ENCODE measurements at regions not wholly inside any gene's neighbourhood (a gene's known extent, or its start where the extent isn't known, plus 50 kb on each side); places are given as distances from the start of the nearest gene placed in this dataset.

- no peak for TF ChIP-seq CTCF (IDR thresholded peaks at IDR 0.05; ENCODE audit: low read depth, low read length)
- Histone ChIP-seq H3K36me3 (no peaks in the 10 kb centered on the region), H3K9me3 (ENCODE audit: low read depth) (no peaks in the 10 kb centered on the region), H3K27ac (no peak overlapping the region), H3K27me3 (no peaks in the 10 kb centered on the region), H3K4me1 (ENCODE audit: low read depth) (no peaks in the 10 kb centered on the region), H3K4me3 (no peak overlapping the region)
- DNase-seq (ENCODE audit: low read depth in 1 of 2, low spot score in 1 of 2): no peak
Measured at GRCh38 chr13:61188057-61188456, 227.6 kb downstream of the PCDH20 start.

GRCh38 chr13:61187471-61187870 lies 228.2 kb downstream of the PCDH20 start:
- no peaks in the 10 kb centered on the region for H3K36me3 ChIP-seq
- H3K4me1 ChIP-seq (ENCODE audit: low read depth): no peaks in the 10 kb centered on the region
- no peaks in the 10 kb centered on the region for H3K9me3 ChIP-seq (ENCODE audit: low read depth)
- H3K27me3 ChIP-seq: no peaks in the 10 kb centered on the region
- no peak for DNase-seq (ENCODE audit: low read depth in 1 of 2, low spot score in 1 of 2)
- H3K27ac ChIP-seq: no peak overlapping the region
- no peak for TF ChIP-seq CTCF (IDR thresholded peaks at IDR 0.05; ENCODE audit: low read depth, low read length)
- no peak overlapping the region for H3K4me3 ChIP-seq

- Histone ChIP-seq H3K27ac (no peak overlapping the region), H3K4me1 (ENCODE audit: low read depth) (no peaks in the 10 kb centered on the region), H3K9me3 (ENCODE audit: low read depth) (no peaks in the 10 kb centered on the region), H3K4me3 (no peak overlapping the region), H3K27me3 (no peaks in the 10 kb centered on the region), H3K36me3 (no peaks in the 10 kb centered on the region)
- no peak for DNase-seq (ENCODE audit: low read depth in 1 of 2, low spot score in 1 of 2)
- no peak for TF ChIP-seq CTCF (IDR thresholded peaks at IDR 0.05; ENCODE audit: low read depth, low read length)
Measured at GRCh38 chr13:61183670-61184069, 232.0 kb downstream of the PCDH20 start.

- no peak for TF ChIP-seq CTCF (IDR thresholded peaks at IDR 0.05; ENCODE audit: low read depth, low read length)
- Histone ChIP-seq H3K4me1 (ENCODE audit: low read depth) (no peaks in the 10 kb centered on the region), H3K27me3 (no peaks in the 10 kb centered on the region), H3K9me3 (ENCODE audit: low read depth) (no peaks in the 10 kb centered on the region), H3K36me3 (no peaks in the 10 kb centered on the region), H3K4me3 (no peak overlapping the region), H3K27ac (no peak overlapping the region)
- no peak for DNase-seq (ENCODE audit: low read depth in 1 of 2, low spot score in 1 of 2)
Measured at GRCh38 chr13:61180234-61180633, 235.4 kb downstream of the PCDH20 start.

GRCh38 chr13:61179741-61180140 lies 235.9 kb downstream of the PCDH20 start:
- Histone ChIP-seq H3K4me1 (ENCODE audit: low read depth) (no peaks in the 10 kb centered on the region), H3K36me3 (no peaks in the 10 kb centered on the region), H3K4me3 (no peak overlapping the region), H3K27ac (no peak overlapping the region), H3K9me3 (ENCODE audit: low read depth) (no peaks in the 10 kb centered on the region), H3K27me3 (no peaks in the 10 kb centered on the region)
- DNase-seq (ENCODE audit: low read depth in 1 of 2, low spot score in 1 of 2): no peak
- no peak for TF ChIP-seq CTCF (IDR thresholded peaks at IDR 0.05; ENCODE audit: low read depth, low read length)

- Histone ChIP-seq H3K36me3 (no peaks in the 10 kb centered on the region), H3K4me3 (no peak overlapping the region), H3K9me3 (ENCODE audit: low read depth) (no peaks in the 10 kb centered on the region), H3K27ac (no peak overlapping the region), H3K4me1 (ENCODE audit: low read depth) (no peaks in the 10 kb centered on the region), H3K27me3 (no peaks in the 10 kb centered on the region)
- DNase-seq (ENCODE audit: low read depth in 1 of 2, low spot score in 1 of 2): no peak
- TF ChIP-seq CTCF (IDR thresholded peaks at IDR 0.05; ENCODE audit: low read depth, low read length): no peak
Measured at GRCh38 chr13:61170856-61171255, 244.8 kb downstream of the PCDH20 start.

Data from cardiac muscle cell (in vitro differentiated cells and primary cell).